ENCODE measurements at regions not wholly inside any gene's neighbourhood (a gene's known extent, or its start where the extent isn't known, plus 50 kb on each side); places are given as distances from the start of the nearest gene placed in this dataset.

DNA sequence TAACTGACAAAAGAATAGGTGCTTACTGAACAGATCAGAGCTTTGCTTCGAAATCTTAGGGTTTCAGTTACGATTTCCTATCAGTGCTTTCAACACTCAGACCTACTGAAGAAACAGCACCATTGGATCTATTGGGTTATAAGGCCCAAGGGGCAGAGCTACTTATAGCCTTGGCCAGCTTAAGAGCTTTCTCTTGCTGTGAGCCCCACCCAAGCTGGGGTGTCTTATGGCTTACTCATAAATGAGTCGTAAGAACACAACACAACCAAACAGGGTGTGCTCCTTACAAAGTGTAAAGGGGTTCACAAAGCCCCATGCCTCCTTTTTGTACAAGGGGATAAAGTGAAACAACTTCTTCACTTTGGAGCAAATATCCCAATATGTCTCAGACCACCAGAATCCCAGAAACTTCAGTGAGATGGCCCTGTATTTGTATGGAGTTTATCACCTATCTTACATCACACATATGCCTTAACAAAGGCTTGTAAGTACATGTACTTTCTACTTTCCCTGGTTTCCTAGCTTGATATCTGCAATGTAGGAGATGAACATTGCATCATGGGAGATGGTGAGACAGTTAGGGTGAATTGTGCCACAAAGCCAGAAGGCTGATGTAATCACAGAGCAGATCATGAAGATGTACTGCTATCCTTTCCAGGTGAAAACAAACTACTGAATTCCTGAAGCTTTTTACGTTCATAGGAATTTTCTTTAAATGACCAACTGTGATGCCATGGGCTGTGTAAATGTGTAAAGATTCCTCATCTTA, 115.5 kb upstream of the GLI2 start:
- ChIA-PET CTCF (interaction anchor here (0.5 to 1.4 kb wide), 3 partner anchors 57 to 457 kb away, joined by 3 read pairs; no protein-coding TSS in a partner anchor), POLR2A (no interaction called here)
- no peak overlapping the region for H3K27ac ChIP-seq (ENCODE audit: extremely low read depth, low read depth, low read length)

GRCh38 chr2:120622159-120622869, 113.4 kb upstream of the GLI2 start:
- Histone ChIP-seq H3K4me1 (ENCODE audit: control insufficient read depth, insufficient read depth, low read length) (no peaks in the 10 kb centered on the region), H3K27ac (ENCODE audit: extremely low read depth, low read depth, low read length) (no peak overlapping the region), H3K4me3 (ENCODE audit: low read depth, low read length) (no peak overlapping the region), H3K9me3 (ENCODE audit: control insufficient read depth, insufficient read depth, low read depth, low read length) (no peaks in the 10 kb centered on the region), H3K36me3 (ENCODE audit: control insufficient read depth in 2 of 2, insufficient read depth in 1 of 2, low read length in 2 of 2) (no peaks in the 10 kb centered on the region)
- ChIA-PET CTCF (interaction anchor here (0.7 kb wide), 1 partner anchor 109 kb away, joined by 3 read pairs; no protein-coding TSS in a partner anchor), POLR2A (no interaction called here)
- TF ChIP-seq ZNF2 (tag by site-specific recombination; IDR thresholded peaks at IDR 0.05) (no peak), ZNF157 (tag by site-specific recombination; IDR thresholded peaks at IDR 0.05) (no peak), ZFP41 (tag by site-specific recombination; IDR thresholded peaks at IDR 0.05; ENCODE audit: borderline replicate concordance) (no peak), ZNF600 (tag by site-specific recombination; IDR thresholded peaks at IDR 0.05) (no peak), ZNF830 (tag by site-specific recombination; IDR thresholded peaks at IDR 0.05; ENCODE audit: low read depth) (no peak), ZNF175 (tag by site-specific recombination; IDR thresholded peaks at IDR 0.05) (no peak), ZNF146 (tag by site-specific recombination; IDR thresholded peaks at IDR 0.05) (no peak), BCL11B (tag by site-specific recombination; IDR thresholded peaks at IDR 0.05; ENCODE audit: low read depth) (no peak), ZNF561 (tag by site-specific recombination; IDR thresholded peaks at IDR 0.05; ENCODE audit: borderline replicate concordance) (no peak), ZNF133 (tag by site-specific recombination; IDR thresholded peaks at IDR 0.05) (no peak), ZNF221 (tag by site-specific recombination; IDR thresholded peaks at IDR 0.05; ENCODE audit: borderline replicate concordance) (no peak)
- TF ChIP-seq, protein P1, sequence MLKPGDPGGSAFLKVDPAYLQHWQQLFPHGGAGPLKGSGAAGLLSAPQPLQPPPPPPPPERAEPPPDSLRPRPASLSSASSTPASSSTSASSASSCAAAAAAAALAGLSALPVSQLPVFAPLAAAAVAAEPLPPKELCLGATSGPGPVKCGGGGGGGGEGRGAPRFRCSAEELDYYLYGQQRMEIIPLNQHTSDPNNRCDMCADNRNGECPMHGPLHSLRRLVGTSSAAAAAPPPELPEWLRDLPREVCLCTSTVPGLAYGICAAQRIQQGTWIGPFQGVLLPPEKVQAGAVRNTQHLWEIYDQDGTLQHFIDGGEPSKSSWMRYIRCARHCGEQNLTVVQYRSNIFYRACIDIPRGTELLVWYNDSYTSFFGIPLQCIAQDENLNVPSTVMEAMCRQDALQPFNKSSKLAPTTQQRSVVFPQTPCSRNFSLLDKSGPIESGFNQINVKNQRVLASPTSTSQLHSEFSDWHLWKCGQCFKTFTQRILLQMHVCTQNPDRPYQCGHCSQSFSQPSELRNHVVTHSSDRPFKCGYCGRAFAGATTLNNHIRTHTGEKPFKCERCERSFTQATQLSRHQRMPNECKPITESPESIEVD (tag by site-specific recombination; IDR thresholded peaks at IDR 0.05), result no peak
- TF ChIP-seq, protein P2, sequence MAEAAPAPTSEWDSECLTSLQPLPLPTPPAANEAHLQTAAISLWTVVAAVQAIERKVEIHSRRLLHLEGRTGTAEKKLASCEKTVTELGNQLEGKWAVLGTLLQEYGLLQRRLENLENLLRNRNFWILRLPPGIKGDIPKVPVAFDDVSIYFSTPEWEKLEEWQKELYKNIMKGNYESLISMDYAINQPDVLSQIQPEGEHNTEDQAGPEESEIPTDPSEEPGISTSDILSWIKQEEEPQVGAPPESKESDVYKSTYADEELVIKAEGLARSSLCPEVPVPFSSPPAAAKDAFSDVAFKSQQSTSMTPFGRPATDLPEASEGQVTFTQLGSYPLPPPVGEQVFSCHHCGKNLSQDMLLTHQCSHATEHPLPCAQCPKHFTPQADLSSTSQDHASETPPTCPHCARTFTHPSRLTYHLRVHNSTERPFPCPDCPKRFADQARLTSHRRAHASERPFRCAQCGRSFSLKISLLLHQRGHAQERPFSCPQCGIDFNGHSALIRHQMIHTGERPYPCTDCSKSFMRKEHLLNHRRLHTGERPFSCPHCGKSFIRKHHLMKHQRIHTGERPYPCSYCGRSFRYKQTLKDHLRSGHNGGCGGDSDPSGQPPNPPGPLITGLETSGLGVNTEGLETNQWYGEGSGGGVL (tag by site-specific recombination; IDR thresholded peaks at IDR 0.05), result no peak
- TF ChIP-seq, protein P3, sequence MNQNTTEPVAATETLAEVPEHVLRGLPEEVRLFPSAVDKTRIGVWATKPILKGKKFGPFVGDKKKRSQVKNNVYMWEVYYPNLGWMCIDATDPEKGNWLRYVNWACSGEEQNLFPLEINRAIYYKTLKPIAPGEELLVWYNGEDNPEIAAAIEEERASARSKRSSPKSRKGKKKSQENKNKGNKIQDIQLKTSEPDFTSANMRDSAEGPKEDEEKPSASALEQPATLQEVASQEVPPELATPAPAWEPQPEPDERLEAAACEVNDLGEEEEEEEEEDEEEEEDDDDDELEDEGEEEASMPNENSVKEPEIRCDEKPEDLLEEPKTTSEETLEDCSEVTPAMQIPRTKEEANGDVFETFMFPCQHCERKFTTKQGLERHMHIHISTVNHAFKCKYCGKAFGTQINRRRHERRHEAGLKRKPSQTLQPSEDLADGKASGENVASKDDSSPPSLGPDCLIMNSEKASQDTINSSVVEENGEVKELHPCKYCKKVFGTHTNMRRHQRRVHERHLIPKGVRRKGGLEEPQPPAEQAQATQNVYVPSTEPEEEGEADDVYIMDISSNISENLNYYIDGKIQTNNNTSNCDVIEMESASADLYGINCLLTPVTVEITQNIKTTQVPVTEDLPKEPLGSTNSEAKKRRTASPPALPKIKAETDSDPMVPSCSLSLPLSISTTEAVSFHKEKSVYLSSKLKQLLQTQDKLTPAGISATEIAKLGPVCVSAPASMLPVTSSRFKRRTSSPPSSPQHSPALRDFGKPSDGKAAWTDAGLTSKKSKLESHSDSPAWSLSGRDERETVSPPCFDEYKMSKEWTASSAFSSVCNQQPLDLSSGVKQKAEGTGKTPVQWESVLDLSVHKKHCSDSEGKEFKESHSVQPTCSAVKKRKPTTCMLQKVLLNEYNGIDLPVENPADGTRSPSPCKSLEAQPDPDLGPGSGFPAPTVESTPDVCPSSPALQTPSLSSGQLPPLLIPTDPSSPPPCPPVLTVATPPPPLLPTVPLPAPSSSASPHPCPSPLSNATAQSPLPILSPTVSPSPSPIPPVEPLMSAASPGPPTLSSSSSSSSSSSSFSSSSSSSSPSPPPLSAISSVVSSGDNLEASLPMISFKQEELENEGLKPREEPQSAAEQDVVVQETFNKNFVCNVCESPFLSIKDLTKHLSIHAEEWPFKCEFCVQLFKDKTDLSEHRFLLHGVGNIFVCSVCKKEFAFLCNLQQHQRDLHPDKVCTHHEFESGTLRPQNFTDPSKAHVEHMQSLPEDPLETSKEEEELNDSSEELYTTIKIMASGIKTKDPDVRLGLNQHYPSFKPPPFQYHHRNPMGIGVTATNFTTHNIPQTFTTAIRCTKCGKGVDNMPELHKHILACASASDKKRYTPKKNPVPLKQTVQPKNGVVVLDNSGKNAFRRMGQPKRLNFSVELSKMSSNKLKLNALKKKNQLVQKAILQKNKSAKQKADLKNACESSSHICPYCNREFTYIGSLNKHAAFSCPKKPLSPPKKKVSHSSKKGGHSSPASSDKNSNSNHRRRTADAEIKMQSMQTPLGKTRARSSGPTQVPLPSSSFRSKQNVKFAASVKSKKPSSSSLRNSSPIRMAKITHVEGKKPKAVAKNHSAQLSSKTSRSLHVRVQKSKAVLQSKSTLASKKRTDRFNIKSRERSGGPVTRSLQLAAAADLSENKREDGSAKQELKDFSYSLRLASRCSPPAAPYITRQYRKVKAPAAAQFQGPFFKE (tag by site-specific recombination; IDR thresholded peaks at IDR 0.05; ENCODE audit: borderline replicate concordance), result no peak

More for the DNA sequence above, 115.5 kb upstream of the GLI2 start:
- H3K9me3 ChIP-seq (ENCODE audit: control insufficient read depth, insufficient read depth, low read depth, low read length), result no peaks in the 10 kb centered on the region
- H3K4me1 ChIP-seq (ENCODE audit: control insufficient read depth, insufficient read depth, low read length), result no peaks in the 10 kb centered on the region
- TF ChIP-seq ZNF157 (tag by site-specific recombination; IDR thresholded peaks at IDR 0.05) (peak; percentile 95), ZSCAN16 (tag by site-specific recombination; IDR thresholded peaks at IDR 0.05) (no peak), SETDB1 (IDR thresholded peaks at IDR 0.05; ENCODE audit: insufficient read length, low read length) (peak; percentile 78), ZNF768 (tag by site-specific recombination; IDR thresholded peaks at IDR 0.05) (no peak), ZNF558 (tag by site-specific recombination; IDR thresholded peaks at IDR 0.05) (no peak), ZNF24 (tag by site-specific recombination; IDR thresholded peaks at IDR 0.05) (no peak), ZNF785 (tag by site-specific recombination; IDR thresholded peaks at IDR 0.05) (no peak), ZNF366 (tag by site-specific recombination; conservative IDR thresholded peaks at IDR 0.05) (no peak), ZNF76 (tag by site-specific recombination; IDR thresholded peaks at IDR 0.05; ENCODE audit: borderline replicate concordance, low read depth) (no peak), KLF16 (tag by site-specific recombination; IDR thresholded peaks at IDR 0.05) (no peak), ZNF132 (tag by site-specific recombination; IDR thresholded peaks at IDR 0.05; ENCODE audit: borderline replicate concordance) (no peak)
- TF ChIP-seq, protein P4, sequence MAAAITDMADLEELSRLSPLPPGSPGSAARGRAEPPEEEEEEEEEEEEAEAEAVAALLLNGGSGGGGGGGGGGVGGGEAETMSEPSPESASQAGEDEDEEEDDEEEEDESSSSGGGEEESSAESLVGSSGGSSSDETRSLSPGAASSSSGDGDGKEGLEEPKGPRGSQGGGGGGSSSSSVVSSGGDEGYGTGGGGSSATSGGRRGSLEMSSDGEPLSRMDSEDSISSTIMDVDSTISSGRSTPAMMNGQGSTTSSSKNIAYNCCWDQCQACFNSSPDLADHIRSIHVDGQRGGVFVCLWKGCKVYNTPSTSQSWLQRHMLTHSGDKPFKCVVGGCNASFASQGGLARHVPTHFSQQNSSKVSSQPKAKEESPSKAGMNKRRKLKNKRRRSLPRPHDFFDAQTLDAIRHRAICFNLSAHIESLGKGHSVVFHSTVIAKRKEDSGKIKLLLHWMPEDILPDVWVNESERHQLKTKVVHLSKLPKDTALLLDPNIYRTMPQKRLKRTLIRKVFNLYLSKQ (tag by site-specific recombination; IDR thresholded peaks at IDR 0.05; ENCODE audit: borderline replicate concordance), result no peak
- TF ChIP-seq, protein P5, sequence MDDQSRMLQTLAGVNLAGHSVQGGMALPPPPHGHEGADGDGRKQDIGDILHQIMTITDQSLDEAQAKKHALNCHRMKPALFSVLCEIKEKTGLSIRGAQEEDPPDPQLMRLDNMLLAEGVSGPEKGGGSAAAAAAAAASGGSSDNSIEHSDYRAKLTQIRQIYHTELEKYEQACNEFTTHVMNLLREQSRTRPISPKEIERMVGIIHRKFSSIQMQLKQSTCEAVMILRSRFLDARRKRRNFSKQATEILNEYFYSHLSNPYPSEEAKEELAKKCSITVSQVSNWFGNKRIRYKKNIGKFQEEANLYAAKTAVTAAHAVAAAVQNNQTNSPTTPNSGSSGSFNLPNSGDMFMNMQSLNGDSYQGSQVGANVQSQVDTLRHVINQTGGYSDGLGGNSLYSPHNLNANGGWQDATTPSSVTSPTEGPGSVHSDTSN (CRISPR knock-in tag; IDR thresholded peaks at IDR 0.05), result no peak
- no peak overlapping the region for H3K4me3 ChIP-seq (ENCODE audit: low read depth, low read length)
- H3K36me3 ChIP-seq (ENCODE audit: control insufficient read depth in 2 of 2, insufficient read depth in 1 of 2, low read length in 2 of 2), result no peaks in the 10 kb centered on the region
